ENCODE measurements at regions not wholly inside any gene's neighbourhood (a gene's known extent, or its start where the extent isn't known, plus 50 kb on each side); places are given as distances from the start of the nearest gene placed in this dataset.

DNA sequence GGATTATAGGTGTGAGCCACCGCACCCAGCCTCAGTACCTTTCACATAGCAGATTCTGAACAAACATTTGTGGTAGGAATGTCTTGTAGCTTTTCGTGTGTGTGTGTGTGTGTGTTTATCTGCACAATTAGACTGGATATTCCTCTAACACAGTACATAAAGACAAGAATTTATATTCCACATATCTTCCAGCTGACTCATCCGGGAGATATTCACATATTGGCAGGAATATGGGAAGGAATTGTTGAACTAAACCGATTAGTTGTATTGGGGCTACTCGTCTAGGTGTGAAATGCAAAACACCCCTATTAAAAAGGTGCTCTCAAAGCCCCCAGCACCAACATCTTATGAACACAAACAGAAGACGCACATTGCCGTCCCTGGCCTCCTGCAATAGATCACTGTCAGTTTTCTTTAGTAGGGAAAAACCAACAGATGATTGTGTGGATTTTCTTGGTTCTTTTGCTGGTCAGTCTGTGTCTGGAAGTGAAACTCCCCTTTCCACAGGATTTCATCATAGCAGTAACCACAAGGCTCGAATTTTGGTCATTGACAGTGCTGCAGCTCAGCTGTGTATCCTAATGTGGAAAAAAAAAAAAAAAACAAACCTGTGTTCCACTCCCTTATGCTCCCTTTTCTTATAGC is 208.5 kb upstream of the ACVR2A start:
- Histone ChIP-seq H3K79me2 (ENCODE audit: insufficient read depth, low read length) (no peaks in the 10 kb centered on the region), H3K4me2 (ENCODE audit: low read length) (peak overlapping the region; percentile 63), H3K27me3 (ENCODE audit: insufficient read depth, low read length) (no peaks in the 10 kb centered on the region), H3K27ac (ENCODE audit: low read depth, low read length) (no peak overlapping the region), H3K4me3 (ENCODE audit: insufficient read depth, low read depth, low read length) (no peak overlapping the region), H3K36me3 (ENCODE audit: insufficient read depth, low read length) (no peaks in the 10 kb centered on the region), H3K4me1 (ENCODE audit: insufficient read depth, low read length) (peaks cover 14% of the 10 kb centered on the region), H3K9me3 (ENCODE audit: insufficient read depth, low read depth, low read length) (no peaks in the 10 kb centered on the region), H2AFZ (ENCODE audit: low read depth, low read length) (no peak overlapping the region), H4K20me1 (ENCODE audit: insufficient read depth, low read length) (no peaks in the 10 kb centered on the region), H3K9ac (ENCODE audit: low read length) (no peak overlapping the region)
- FAIRE-seq: no peak
- TF ChIP-seq, protein P1, sequence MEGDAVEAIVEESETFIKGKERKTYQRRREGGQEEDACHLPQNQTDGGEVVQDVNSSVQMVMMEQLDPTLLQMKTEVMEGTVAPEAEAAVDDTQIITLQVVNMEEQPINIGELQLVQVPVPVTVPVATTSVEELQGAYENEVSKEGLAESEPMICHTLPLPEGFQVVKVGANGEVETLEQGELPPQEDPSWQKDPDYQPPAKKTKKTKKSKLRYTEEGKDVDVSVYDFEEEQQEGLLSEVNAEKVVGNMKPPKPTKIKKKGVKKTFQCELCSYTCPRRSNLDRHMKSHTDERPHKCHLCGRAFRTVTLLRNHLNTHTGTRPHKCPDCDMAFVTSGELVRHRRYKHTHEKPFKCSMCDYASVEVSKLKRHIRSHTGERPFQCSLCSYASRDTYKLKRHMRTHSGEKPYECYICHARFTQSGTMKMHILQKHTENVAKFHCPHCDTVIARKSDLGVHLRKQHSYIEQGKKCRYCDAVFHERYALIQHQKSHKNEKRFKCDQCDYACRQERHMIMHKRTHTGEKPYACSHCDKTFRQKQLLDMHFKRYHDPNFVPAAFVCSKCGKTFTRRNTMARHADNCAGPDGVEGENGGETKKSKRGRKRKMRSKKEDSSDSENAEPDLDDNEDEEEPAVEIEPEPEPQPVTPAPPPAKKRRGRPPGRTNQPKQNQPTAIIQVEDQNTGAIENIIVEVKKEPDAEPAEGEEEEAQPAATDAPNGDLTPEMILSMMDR (IDR thresholded peaks at IDR 0.05; ENCODE audit: insufficient read depth, low read depth, low read length): no peak
- TF ChIP-seq EZH2 (IDR thresholded peaks at IDR 0.05; ENCODE audit: insufficient read depth, low read length): no peak
- peak; percentile 93 for DNase-seq (ENCODE audit: low read depth)
- H3K27me3 Mint-ChIP-seq (ENCODE audit: low read depth, unreplicated experiment): peaks cover 5% of the 10 kb centered on the region
- peaks cover 20% of the 10 kb centered on the region for H3K4me1 Mint-ChIP-seq (ENCODE audit: low read depth, unreplicated experiment)
- peak overlapping the region; percentile 98 for H3K27ac Mint-ChIP-seq (ENCODE audit: unreplicated experiment)
- no peaks in the 10 kb centered on the region for H3K36me3 Mint-ChIP-seq (ENCODE audit: low read depth, unreplicated experiment)
- no peak overlapping the region for H3K4me3 Mint-ChIP-seq (ENCODE audit: unreplicated experiment)
- no peaks in the 10 kb centered on the region for H3K9me3 Mint-ChIP-seq (ENCODE audit: unreplicated experiment)

DNA sequence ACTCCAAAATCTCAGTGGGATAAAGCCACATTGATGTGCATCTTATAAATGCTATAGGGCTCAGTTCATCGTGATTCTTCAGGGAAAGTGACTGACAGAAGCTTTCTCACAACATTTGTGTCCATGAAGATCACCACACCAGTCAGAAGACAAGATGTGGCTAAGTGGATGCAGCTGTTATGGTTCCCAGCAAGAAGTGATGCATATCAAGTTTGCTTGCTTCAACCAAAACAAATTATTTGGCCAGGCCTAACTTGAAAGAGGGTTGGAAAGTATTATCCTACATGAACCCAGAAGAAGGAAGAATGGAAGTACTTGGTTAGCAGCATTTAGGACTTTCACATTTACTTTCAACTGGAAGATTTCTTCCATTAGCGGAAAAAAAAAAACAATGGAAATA is 210.0 kb upstream of the ACVR2A start:
- FAIRE-seq: no peak
- H3K9me3 Mint-ChIP-seq (ENCODE audit: unreplicated experiment): no peaks in the 10 kb centered on the region
- H3K27me3 ChIP-seq (ENCODE audit: insufficient read depth, low read length): no peaks in the 10 kb centered on the region

DNA sequence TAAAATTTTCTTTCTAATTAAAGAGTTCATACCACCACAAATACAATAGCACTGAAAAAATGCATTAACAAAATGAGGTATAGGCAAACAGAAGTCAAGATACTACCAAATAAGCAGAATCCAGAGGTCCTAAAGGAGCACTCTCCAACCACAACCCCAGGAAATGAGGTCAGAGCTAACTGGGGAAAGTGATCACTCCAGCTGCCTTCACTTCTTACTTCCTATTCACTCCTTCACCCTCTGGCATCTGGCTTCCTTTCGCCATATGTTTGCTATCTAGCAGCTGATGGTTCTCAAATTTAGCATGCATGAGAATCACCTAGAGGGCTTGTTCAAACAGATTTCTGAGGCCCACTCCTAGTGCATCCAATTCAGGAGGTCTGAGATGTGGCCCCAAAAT is 212.6 kb upstream of the ACVR2A start:
- Mint-ChIP-seq H3K36me3 (ENCODE audit: low read depth, unreplicated experiment) (no peaks in the 10 kb centered on the region), H3K27me3 (ENCODE audit: low read depth, unreplicated experiment) (no peaks in the 10 kb centered on the region), H3K27ac (ENCODE audit: unreplicated experiment) (no peak overlapping the region), H3K9me3 (ENCODE audit: unreplicated experiment) (no peaks in the 10 kb centered on the region), H3K4me3 (ENCODE audit: unreplicated experiment) (no peak overlapping the region), H3K4me1 (ENCODE audit: low read depth, unreplicated experiment) (peaks cover 29% of the 10 kb centered on the region)
- Histone ChIP-seq H3K9ac (ENCODE audit: low read length) (no peak overlapping the region), H2AFZ (ENCODE audit: low read depth, low read length) (no peak overlapping the region), H3K27me3 (ENCODE audit: insufficient read depth, low read length) (no peaks in the 10 kb centered on the region), H3K36me3 (ENCODE audit: insufficient read depth, low read length) (no peaks in the 10 kb centered on the region), H3K4me2 (ENCODE audit: low read length) (no peak overlapping the region), H3K4me3 (ENCODE audit: insufficient read depth, low read depth, low read length) (no peak overlapping the region), H3K4me1 (ENCODE audit: insufficient read depth, low read length) (peaks cover 14% of the 10 kb centered on the region), H3K27ac (ENCODE audit: low read depth, low read length) (no peak overlapping the region), H3K79me2 (ENCODE audit: insufficient read depth, low read length) (no peaks in the 10 kb centered on the region), H3K9me3 (ENCODE audit: insufficient read depth, low read depth, low read length) (no peaks in the 10 kb centered on the region), H4K20me1 (ENCODE audit: insufficient read depth, low read length) (no peaks in the 10 kb centered on the region)
- no peak for TF ChIP-seq EZH2 (IDR thresholded peaks at IDR 0.05; ENCODE audit: insufficient read depth, low read length)
- TF ChIP-seq, protein P1 (IDR thresholded peaks at IDR 0.05; ENCODE audit: insufficient read depth, low read depth, low read length): no peak
- FAIRE-seq: no peak
- peak; percentile 18 for DNase-seq (ENCODE audit: low read depth)

More for the DNA sequence above, 210.0 kb upstream of the ACVR2A start:
- Mint-ChIP-seq H3K27ac (ENCODE audit: unreplicated experiment) (no peak overlapping the region), H3K4me1 (ENCODE audit: low read depth, unreplicated experiment) (peaks cover 22% of the 10 kb centered on the region), H3K4me3 (ENCODE audit: unreplicated experiment) (no peak overlapping the region), H3K36me3 (ENCODE audit: low read depth, unreplicated experiment) (no peaks in the 10 kb centered on the region), H3K27me3 (ENCODE audit: low read depth, unreplicated experiment) (peaks cover 5% of the 10 kb centered on the region)
- Histone ChIP-seq H3K36me3 (ENCODE audit: insufficient read depth, low read length) (no peaks in the 10 kb centered on the region), H3K27ac (ENCODE audit: low read depth, low read length) (no peak overlapping the region), H3K4me3 (ENCODE audit: insufficient read depth, low read depth, low read length) (no peak overlapping the region), H2AFZ (ENCODE audit: low read depth, low read length) (no peak overlapping the region), H3K9ac (ENCODE audit: low read length) (no peak overlapping the region), H3K9me3 (ENCODE audit: insufficient read depth, low read depth, low read length) (no peaks in the 10 kb centered on the region), H3K4me1 (ENCODE audit: insufficient read depth, low read length) (peaks cover 14% of the 10 kb centered on the region), H3K79me2 (ENCODE audit: insufficient read depth, low read length) (no peaks in the 10 kb centered on the region), H4K20me1 (ENCODE audit: insufficient read depth, low read length) (no peaks in the 10 kb centered on the region), H3K4me2 (ENCODE audit: low read length) (no peak overlapping the region)
- no peak for DNase-seq (ENCODE audit: low read depth)
- TF ChIP-seq, protein P1 (IDR thresholded peaks at IDR 0.05; ENCODE audit: insufficient read depth, low read depth, low read length): no peak
- no peak for TF ChIP-seq EZH2 (IDR thresholded peaks at IDR 0.05; ENCODE audit: insufficient read depth, low read length)

All from astrocyte (in vitro differentiated cells and primary cell).